ENCODE measurements at regions not wholly inside any gene's neighbourhood (a gene's known extent, or its start where the extent isn't known, plus 50 kb on each side); places are given as distances from the start of the nearest gene placed in this dataset.

GRCh38 chr2:145018502-145018901 lies 498.6 kb upstream of the ZEB2 start:
- Histone ChIP-seq H3K9me3 (ENCODE audit: insufficient read depth, low read depth, low read length) (no peaks in the 10 kb centered on the region), H3K4me1 (ENCODE audit: insufficient read depth, low read length) (peaks cover 20% of the 10 kb centered on the region), H3K27me3 (ENCODE audit: insufficient read depth, low read length) (no peaks in the 10 kb centered on the region), H3K9ac (ENCODE audit: low read length) (no peak overlapping the region), H2AFZ (ENCODE audit: low read depth, low read length) (no peak overlapping the region), H3K4me3 (ENCODE audit: insufficient read depth, low read depth, low read length) (no peak overlapping the region), H3K4me2 (ENCODE audit: low read length) (no peak overlapping the region), H3K27ac (ENCODE audit: low read depth, low read length) (no peak overlapping the region), H3K36me3 (ENCODE audit: insufficient read depth, low read length) (no peaks in the 10 kb centered on the region), H3K79me2 (ENCODE audit: insufficient read depth, low read length) (no peaks in the 10 kb centered on the region), H4K20me1 (ENCODE audit: insufficient read depth, low read length) (no peaks in the 10 kb centered on the region)
- no peak for DNase-seq (ENCODE audit: low read depth)
- no peak overlapping the region for H3K27ac Mint-ChIP-seq (ENCODE audit: unreplicated experiment)
- no peak for FAIRE-seq
- peaks cover 22% of the 10 kb centered on the region for H3K4me1 Mint-ChIP-seq (ENCODE audit: low read depth, unreplicated experiment)
- no peaks in the 10 kb centered on the region for H3K27me3 Mint-ChIP-seq (ENCODE audit: low read depth, unreplicated experiment)
- no peak overlapping the region for H3K4me3 Mint-ChIP-seq (ENCODE audit: unreplicated experiment)
- no peaks in the 10 kb centered on the region for H3K36me3 Mint-ChIP-seq (ENCODE audit: low read depth, unreplicated experiment)
- no peaks in the 10 kb centered on the region for H3K9me3 Mint-ChIP-seq (ENCODE audit: unreplicated experiment)
- TF ChIP-seq CTCF (IDR thresholded peaks at IDR 0.05; ENCODE audit: insufficient read depth, low read depth, low read length) (no peak), EZH2 (IDR thresholded peaks at IDR 0.05; ENCODE audit: insufficient read depth, low read length) (no peak)

- FAIRE-seq: no peak
Measured at GRCh38 chr2:145017149-145017548, 497.2 kb upstream of the ZEB2 start.

More at GRCh38 chr2:145017149-145017548, 497.2 kb upstream of the ZEB2 start:
- Histone ChIP-seq H3K27ac (ENCODE audit: low read depth, low read length) (no peak overlapping the region), H3K27me3 (ENCODE audit: insufficient read depth, low read length) (no peaks in the 10 kb centered on the region), H3K79me2 (ENCODE audit: insufficient read depth, low read length) (no peaks in the 10 kb centered on the region), H2AFZ (ENCODE audit: low read depth, low read length) (no peak overlapping the region), H3K4me3 (ENCODE audit: insufficient read depth, low read depth, low read length) (no peak overlapping the region), H3K9me3 (ENCODE audit: insufficient read depth, low read depth, low read length) (no peaks in the 10 kb centered on the region), H3K36me3 (ENCODE audit: insufficient read depth, low read length) (no peaks in the 10 kb centered on the region), H3K4me1 (ENCODE audit: insufficient read depth, low read length) (peaks cover 22% of the 10 kb centered on the region), H3K4me2 (ENCODE audit: low read length) (no peak overlapping the region), H4K20me1 (ENCODE audit: insufficient read depth, low read length) (no peaks in the 10 kb centered on the region), H3K9ac (ENCODE audit: low read length) (no peak overlapping the region)
- Mint-ChIP-seq H3K4me3 (ENCODE audit: unreplicated experiment) (no peak overlapping the region), H3K36me3 (ENCODE audit: low read depth, unreplicated experiment) (no peaks in the 10 kb centered on the region), H3K27ac (ENCODE audit: unreplicated experiment) (no peak overlapping the region), H3K4me1 (ENCODE audit: low read depth, unreplicated experiment) (peaks cover 15% of the 10 kb centered on the region), H3K27me3 (ENCODE audit: low read depth, unreplicated experiment) (no peaks in the 10 kb centered on the region), H3K9me3 (ENCODE audit: unreplicated experiment) (no peaks in the 10 kb centered on the region)
- DNase-seq (ENCODE audit: low read depth): no peak
- TF ChIP-seq EZH2 (IDR thresholded peaks at IDR 0.05; ENCODE audit: insufficient read depth, low read length): no peak
- TF ChIP-seq CTCF (IDR thresholded peaks at IDR 0.05; ENCODE audit: insufficient read depth, low read depth, low read length): no peak

Data from astrocyte (in vitro differentiated cells and primary cell).